ENCODE measurements at regions not wholly inside any gene's neighbourhood (a gene's known extent, or its start where the extent isn't known, plus 50 kb on each side); places are given as distances from the start of the nearest gene placed in this dataset.

DNA sequence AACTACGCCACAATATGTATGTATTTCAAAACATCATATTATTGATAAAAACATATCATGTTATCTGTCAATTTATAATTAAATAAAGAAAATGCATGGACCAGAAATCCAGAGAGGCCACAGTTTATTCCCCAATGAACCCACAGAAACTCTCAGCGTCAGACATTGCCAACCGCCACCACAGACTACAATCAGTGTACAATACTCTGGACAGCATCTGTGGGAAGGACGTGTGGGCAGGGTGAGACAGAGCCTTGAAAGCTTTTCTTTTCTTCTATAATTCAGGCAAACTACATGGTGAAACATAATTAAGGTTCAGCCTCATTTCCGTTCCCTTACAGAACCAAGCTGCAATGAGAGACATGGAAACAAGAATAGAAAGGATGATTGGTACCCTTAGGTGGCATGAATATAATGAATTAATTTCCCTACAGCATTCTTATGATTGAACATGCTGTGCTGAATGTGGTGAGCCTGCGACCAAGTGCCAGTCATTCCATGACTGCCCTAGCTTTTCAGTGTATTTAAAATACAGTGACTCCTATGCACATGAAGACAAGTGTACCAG is 909.3 kb downstream of the SORCS1 start:
- no peak for TF ChIP-seq EZH2 (IDR thresholded peaks at IDR 0.05; ENCODE audit: low read length)
- TF ChIP-seq, protein P1, sequence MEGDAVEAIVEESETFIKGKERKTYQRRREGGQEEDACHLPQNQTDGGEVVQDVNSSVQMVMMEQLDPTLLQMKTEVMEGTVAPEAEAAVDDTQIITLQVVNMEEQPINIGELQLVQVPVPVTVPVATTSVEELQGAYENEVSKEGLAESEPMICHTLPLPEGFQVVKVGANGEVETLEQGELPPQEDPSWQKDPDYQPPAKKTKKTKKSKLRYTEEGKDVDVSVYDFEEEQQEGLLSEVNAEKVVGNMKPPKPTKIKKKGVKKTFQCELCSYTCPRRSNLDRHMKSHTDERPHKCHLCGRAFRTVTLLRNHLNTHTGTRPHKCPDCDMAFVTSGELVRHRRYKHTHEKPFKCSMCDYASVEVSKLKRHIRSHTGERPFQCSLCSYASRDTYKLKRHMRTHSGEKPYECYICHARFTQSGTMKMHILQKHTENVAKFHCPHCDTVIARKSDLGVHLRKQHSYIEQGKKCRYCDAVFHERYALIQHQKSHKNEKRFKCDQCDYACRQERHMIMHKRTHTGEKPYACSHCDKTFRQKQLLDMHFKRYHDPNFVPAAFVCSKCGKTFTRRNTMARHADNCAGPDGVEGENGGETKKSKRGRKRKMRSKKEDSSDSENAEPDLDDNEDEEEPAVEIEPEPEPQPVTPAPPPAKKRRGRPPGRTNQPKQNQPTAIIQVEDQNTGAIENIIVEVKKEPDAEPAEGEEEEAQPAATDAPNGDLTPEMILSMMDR (optimal IDR thresholded peaks at IDR 0.05 in 1 of 3, IDR thresholded peaks at IDR 0.05 in 1 of 3, conservative IDR thresholded peaks at IDR 0.05 in 1 of 3; ENCODE audit: extremely low read depth in 1 of 3, insufficient read depth in 2 of 3, low read length in 3 of 3): no peak

Measured in keratinocyte (primary cell).